Osteocyte (in vitro differentiated cells): ENCODE measurements at regions not wholly inside any gene's neighbourhood (a gene's known extent, or its start where the extent isn't known, plus 50 kb on each side); places are given as distances from the start of the nearest gene placed in this dataset.

Source experiments
- DNase-seq: peaks from one replicate; pipeline ENCODE4 v3.0.0; 2021; ENCODE audit warnings: mixed read lengths; ENCODE audit not compliant: unreplicated experiment; ENCODE audit errors: extremely low spot score
- H3K27ac Mint-ChIP-seq: one replicate; pipeline ENCODE4 v1.8.0; 2021; ENCODE audit warnings: mild to moderate bottlenecking, mixed read lengths; ENCODE audit not compliant: unreplicated experiment
- H3K27me3 Mint-ChIP-seq: one replicate; pipeline ENCODE4 v1.8.0; 2021; ENCODE audit warnings: mixed read lengths; ENCODE audit not compliant: unreplicated experiment
- H3K36me3 Mint-ChIP-seq: one replicate; pipeline ENCODE4 v1.8.0; 2021; ENCODE audit warnings: mixed read lengths; ENCODE audit not compliant: unreplicated experiment
- H3K4me1 Mint-ChIP-seq: one replicate; pipeline ENCODE4 v1.8.0; 2021; ENCODE audit warnings: mixed read lengths; ENCODE audit not compliant: unreplicated experiment
- H3K4me3 Mint-ChIP-seq: one replicate; pipeline ENCODE4 v1.8.0; 2021; ENCODE audit warnings: mild to moderate bottlenecking, moderate library complexity, mixed read lengths; ENCODE audit not compliant: unreplicated experiment
- H3K9me3 Mint-ChIP-seq: one replicate; pipeline ENCODE4 v1.8.0; 2021; ENCODE audit warnings: mixed read lengths; ENCODE audit not compliant: unreplicated experiment
- CTCF ChIP-seq: fragments of 200-600 bp; sonication (generic); IDR thresholded peaks from 2 replicates; pipeline ENCODE4 v1.5.0; 2021; ENCODE audit warnings: antibody characterized with exemption, mild to moderate bottlenecking, moderate library complexity

GRCh38 chr16:66036184-66036583, 330.3 kb upstream of the CDH5 start:
- no peaks in the 10 kb centered on the region for H3K36me3 Mint-ChIP-seq
- DNase-seq: no peak
- no peak for TF ChIP-seq CTCF
- H3K27me3 Mint-ChIP-seq: no peaks in the 10 kb centered on the region
- no peak overlapping the region for H3K27ac Mint-ChIP-seq
- no peak overlapping the region for H3K4me3 Mint-ChIP-seq
- H3K9me3 Mint-ChIP-seq: no peaks in the 10 kb centered on the region
- H3K4me1 Mint-ChIP-seq: peaks cover 15% of the 10 kb centered on the region

GRCh38 chr16:66035096-66035495, 331.4 kb upstream of the CDH5 start:
- no peaks in the 10 kb centered on the region for H3K9me3 Mint-ChIP-seq
- H3K27ac Mint-ChIP-seq: no peak overlapping the region
- H3K27me3 Mint-ChIP-seq: no peaks in the 10 kb centered on the region
- DNase-seq: no peak
- no peak overlapping the region for H3K4me3 Mint-ChIP-seq
- no peaks in the 10 kb centered on the region for H3K36me3 Mint-ChIP-seq
- no peak for TF ChIP-seq CTCF
- peaks cover 17% of the 10 kb centered on the region for H3K4me1 Mint-ChIP-seq

- Mint-ChIP-seq H3K27ac (no peak overlapping the region), H3K9me3 (no peaks in the 10 kb centered on the region), H3K36me3 (no peaks in the 10 kb centered on the region), H3K4me1 (peaks cover 34% of the 10 kb centered on the region), H3K4me3 (no peak overlapping the region), H3K27me3 (no peaks in the 10 kb centered on the region)
- TF ChIP-seq CTCF: no peak
- no peak for DNase-seq
Measured at GRCh38 chr16:66032841-66033240, 333.6 kb upstream of the CDH5 start.

GRCh38 chr16:66030036-66030435, 336.5 kb upstream of the CDH5 start:
- DNase-seq: no peak
- Mint-ChIP-seq H3K9me3 (no peaks in the 10 kb centered on the region), H3K4me3 (no peak overlapping the region), H3K36me3 (no peaks in the 10 kb centered on the region), H3K27me3 (no peaks in the 10 kb centered on the region), H3K4me1 (peaks cover 20% of the 10 kb centered on the region), H3K27ac (no peak overlapping the region)
- TF ChIP-seq CTCF: no peak

GRCh38 chr16:66028510-66029216, 337.8 kb upstream of the CDH5 start:
- no peak for DNase-seq
- Mint-ChIP-seq H3K9me3 (peaks cover 3% of the 10 kb centered on the region), H3K4me3 (no peak overlapping the region), H3K27me3 (no peaks in the 10 kb centered on the region), H3K36me3 (no peaks in the 10 kb centered on the region), H3K27ac (peak overlapping the region; percentile 36), H3K4me1 (peaks cover 20% of the 10 kb centered on the region)
- no peak for TF ChIP-seq CTCF
